H1 (cell line): ENCODE measurements at regions not wholly inside any gene's neighbourhood (a gene's known extent, or its start where the extent isn't known, plus 50 kb on each side); places are given as distances from the start of the nearest gene placed in this dataset.

Source experiments
- CTCF ChIA-PET: fragments of 300-600 bp; sonication (Branson Sonifier 250); formaldehyde crosslinking; loops from one replicate; lab custom pipeline; 2021; ENCODE audit not compliant: partially characterized antibody; lab: Charles Lee
- POLR2A ChIA-PET: fragments of 300-600 bp; sonication (Branson Sonifier 250); formaldehyde crosslinking; loops from one replicate; lab custom pipeline; 2021; ENCODE audit warnings: inconsistent platforms; ENCODE audit not compliant: partially characterized antibody; lab: Charles Lee
- DNase-seq, 2 experiments: peaks; one replicate each; pipeline versions ENCODE4 v3.0.0 to v3.0.0-alpha.2; 2010 to 2022; ENCODE audit warnings: low spot score in 2 of 2, low read depth in 1 of 2, mixed read lengths in 1 of 2
- FAIRE-seq: peaks from 2 replicates; lab custom pipeline; 2011; peaks lifted over from hg19 to GRCh38; lab: Jason Lieb, UNC
- H2AFZ ChIP-seq: 2 replicates; pipeline ENCODE4 v1.8.1; 2012; ENCODE audit warnings: low read length, inconsistent platforms
- H2AK5ac ChIP-seq: 2 replicates; pipeline ENCODE4 v1.6.1; 2013; ENCODE audit warnings: low read depth, low read length
- H2BK120ac ChIP-seq: replicated peaks from 2 replicates; pipeline ENCODE3; 2013; ENCODE audit warnings: low read depth, low read length, inconsistent platforms
- H2BK12ac ChIP-seq: 2 replicates; pipeline ENCODE4 v1.6.1; 2013; ENCODE audit warnings: low read depth, low read length
- H2BK15ac ChIP-seq: 2 replicates; pipeline ENCODE4 v1.6.1; 2013; ENCODE audit warnings: low read length
- H2BK20ac ChIP-seq: 2 replicates; pipeline ENCODE4 v1.6.1; 2013; ENCODE audit warnings: low read length
- H2BK5ac ChIP-seq: 2 replicates; pipeline ENCODE4 v1.6.1; 2013; ENCODE audit warnings: low read depth, low read length
- H3K14ac ChIP-seq: 2 replicates; pipeline ENCODE4 v1.6.1; 2013; ENCODE audit warnings: inconsistent platforms; ENCODE audit not compliant: insufficient read length
- H3K18ac ChIP-seq: 2 replicates; pipeline ENCODE4 v1.6.1; 2013; ENCODE audit warnings: low read length; ENCODE audit errors: extremely low read depth
- H3K23ac ChIP-seq: 2 replicates; pipeline ENCODE4 v1.6.1; 2013; ENCODE audit warnings: inconsistent platforms; ENCODE audit not compliant: insufficient read length
- H3K23me2 ChIP-seq: 2 replicates; pipeline ENCODE4 v1.6.1; 2013; ENCODE audit warnings: low read depth, low read length
- H3K27ac ChIP-seq: 2 replicates; pipeline ENCODE4 v1.6.1; 2011; ENCODE audit warnings: low read depth, low read length, inconsistent platforms
- H3K27me3 ChIP-seq, 4 experiments: replicated peaks in 1 of 4; 1 replicate in 1 of 4; 2 replicates in 3 of 4; pipeline versions ENCODE4 v1.6.1 to v1.8.1; 2011 to 2013; ENCODE audit warnings: low read length in 3 of 4, mild to moderate bottlenecking in 3 of 4, inconsistent platforms in 2 of 4, mixed read lengths in 2 of 4, moderate library complexity in 1 of 4; ENCODE audit not compliant: control insufficient read depth in 3 of 4, insufficient read depth in 3 of 4; ENCODE audit errors: extremely low read depth in 1 of 4
- H3K36me3 ChIP-seq, 4 experiments: 2 replicates each; pipeline versions ENCODE4 v1.6.1 to v1.8.1; 2011 to 2013; ENCODE audit warnings: mild to moderate bottlenecking in 4 of 4, low read length in 3 of 4, moderate library complexity in 2 of 4, control low read depth in 1 of 4, inconsistent platforms in 1 of 4; ENCODE audit not compliant: insufficient read depth in 4 of 4, control insufficient read depth in 2 of 4
- H3K4ac ChIP-seq: replicated peaks from 2 replicates; pipeline ENCODE3; 2013; ENCODE audit warnings: low read length, low read depth, mixed read lengths, inconsistent platforms; ENCODE audit not compliant: insufficient read length
- H3K4me1 ChIP-seq, 4 experiments: replicated peaks in 1 of 4; 1 replicate in 1 of 4; 2 replicates in 3 of 4; pipeline versions ENCODE4 v1.6.1 to v1.8.1; 2011 to 2013; ENCODE audit warnings: low read length in 3 of 4, inconsistent platforms in 2 of 4, mixed read lengths in 1 of 4; ENCODE audit not compliant: insufficient read depth in 4 of 4, control insufficient read depth in 3 of 4
- H3K4me2 ChIP-seq, 2 experiments: 2 replicates each; pipeline versions ENCODE4 v1.6.1 to v1.8.1; 2011 to 2013; ENCODE audit warnings: low read depth in 2 of 2, low read length in 2 of 2, control low read depth in 1 of 2, inconsistent platforms in 1 of 2, mild to moderate bottlenecking in 1 of 2; ENCODE audit not compliant: insufficient read depth in 1 of 2
- H3K4me3 ChIP-seq, 4 experiments: fragments of 200-600, 300-600 bp in 1 of 4; sonication (generic), shearing (Covaris generic), sonication (Bioruptor Twin) in 1 of 4; 2 replicates each; pipeline versions ENCODE4 v1.5.1 to v1.8.1; 2011 to 2016; ENCODE audit warnings: low read length in 4 of 4, low read depth in 3 of 4, control low read depth in 2 of 4, inconsistent platforms in 2 of 4, mild to moderate bottlenecking in 2 of 4, mixed read lengths in 1 of 4, moderate library complexity in 1 of 4; ENCODE audit not compliant: insufficient read depth in 2 of 4; ENCODE audit errors: extremely low read depth in 1 of 4
- H3K56ac ChIP-seq: replicated peaks from 2 replicates; pipeline ENCODE3; 2013; ENCODE audit warnings: low read depth, mild to moderate bottlenecking, mixed read lengths, low read length, inconsistent platforms; ENCODE audit not compliant: insufficient read length
- H3K79me1 ChIP-seq: 2 replicates; pipeline ENCODE4 v1.6.1; 2013; ENCODE audit warnings: low read depth, low read length, control low read depth
- H3K79me2 ChIP-seq, 2 experiments: 2 replicates each; pipeline versions ENCODE4 v1.6.1 to v1.8.1; 2012 to 2013; ENCODE audit warnings: low read length in 2 of 2, mild to moderate bottlenecking in 2 of 2, inconsistent platforms in 1 of 2; ENCODE audit not compliant: insufficient read depth in 2 of 2, control insufficient read depth in 1 of 2
- H3K9ac ChIP-seq, 4 experiments: replicated peaks in 1 of 4; 1 replicate in 1 of 4; 2 replicates in 3 of 4; pipeline versions ENCODE4 v1.6.1 to v1.8.1; 2011 to 2013; ENCODE audit warnings: low read depth in 3 of 4, low read length in 3 of 4, control low read depth in 2 of 4, mild to moderate bottlenecking in 2 of 4, moderate library complexity in 2 of 4, inconsistent platforms in 1 of 4; ENCODE audit errors: extremely low read depth in 1 of 4
- H3K9me3 ChIP-seq, 2 experiments: 2 replicates each; pipeline versions ENCODE4 v1.6.1 to v1.8.1; 2012 to 2013; ENCODE audit warnings: mild to moderate bottlenecking in 2 of 2, moderate library complexity in 2 of 2, control low read depth in 1 of 2, inconsistent platforms in 1 of 2, low read depth in 1 of 2, low read length in 1 of 2, mixed read lengths in 1 of 2; ENCODE audit not compliant: insufficient read depth in 2 of 2
- H4K20me1 ChIP-seq, 2 experiments: replicated peaks in 1 of 2; 2 replicates each; pipeline versions ENCODE3 to v1.8.1; 2011 to 2013; ENCODE audit warnings: inconsistent platforms in 2 of 2, low read length in 2 of 2, mild to moderate bottlenecking in 1 of 2; ENCODE audit not compliant: insufficient read depth in 2 of 2, control insufficient read depth in 1 of 2
- H4K5ac ChIP-seq: 2 replicates; pipeline ENCODE4 v1.6.1; 2013; ENCODE audit warnings: low read length, low read depth, mixed read lengths, inconsistent platforms; ENCODE audit not compliant: insufficient read length
- H4K8ac ChIP-seq: 2 replicates; pipeline ENCODE4 v1.8.0; 2013; ENCODE audit warnings: mild to moderate bottlenecking, moderate library complexity, low read length, inconsistent platforms; ENCODE audit not compliant: insufficient read depth; ENCODE audit errors: extremely low read depth
- H4K91ac ChIP-seq: replicated peaks from 2 replicates; pipeline ENCODE3; 2013; ENCODE audit warnings: low read length, mixed read lengths, inconsistent platforms; ENCODE audit not compliant: insufficient read length
- CEBPB ChIP-seq: IDR thresholded peaks from 2 replicates; pipeline ENCODE4 v1.6.1; 2012; ENCODE audit warnings: low read depth, low read length
- NANOG ChIP-seq: IDR thresholded peaks from 2 replicates; pipeline ENCODE4 v1.6.1; 2011; ENCODE audit warnings: low read length, low read depth, mild to moderate bottlenecking, inconsistent platforms; ENCODE audit not compliant: insufficient read depth, poor library complexity, severe bottlenecking
- POLR2AphosphoS5 ChIP-seq: IDR thresholded peaks from 2 replicates; pipeline ENCODE4 v1.6.1; 2011; ENCODE audit warnings: low read depth, low read length
- SIRT6 ChIP-seq: IDR thresholded peaks from one replicate; pipeline ENCODE4 v1.7.1; 2012; ENCODE audit warnings: low read length, inconsistent platforms
- WGBS, 2 experiments: shearing (Covaris generic) in 1 of 2; methylation state at CpG; one replicate each; pipeline versions ENCODE4 v1.1.6 to v1.1.7; 2013 to 2015; ENCODE audit warnings: low lambda C conversion rate in 2 of 2, mixed read lengths in 2 of 2, inconsistent platforms in 1 of 2, low coverage in 1 of 2, missing lambda C conversion rate in 1 of 2; ENCODE audit not compliant: insufficient replicate concordance in 2 of 2, insufficient coverage in 1 of 2, insufficient read length in 1 of 2; ENCODE audit errors: extremely low coverage in 1 of 2, missing lambda C conversion rate in 1 of 2; 5-methylcytosine and 5-hydroxymethylcytosine counted together

GRCh38 chr12:87107766-87108165, 851.6 kb upstream of the MGAT4C start:
- H4K20me1 ChIP-seq, result no peaks in the 10 kb centered on the region
- H3K9ac ChIP-seq, result no peak overlapping the region
- H2BK20ac ChIP-seq, result no peak overlapping the region
- no peak overlapping the region for H2BK12ac ChIP-seq
- no peaks in the 10 kb centered on the region for H3K23me2 ChIP-seq
- TF ChIP-seq NANOG, result no peak
- TF ChIP-seq POLR2AphosphoS5, result no peak
- no peak for TF ChIP-seq SIRT6
- TF ChIP-seq CEBPB, result no peak
- no peaks in the 10 kb centered on the region for H3K36me3 ChIP-seq
- H2BK120ac ChIP-seq, result no peak overlapping the region
- H3K79me2 ChIP-seq, result no peaks in the 10 kb centered on the region
- no peak overlapping the region for H2AK5ac ChIP-seq
- H2BK15ac ChIP-seq, result no peak overlapping the region
- H2AFZ ChIP-seq, result no peak overlapping the region
- H4K8ac ChIP-seq, result no peak overlapping the region
- no peak overlapping the region for H3K18ac ChIP-seq
- H3K14ac ChIP-seq, result no peak overlapping the region
- WGBS, 2 experiments, result 87% methylated on average over 3 of the region's 3 CpGs; no CpG with 5 or more reads in 1 of the 2 experiments
- H3K4me1 ChIP-seq, result peaks cover 0 to 7% (median 1%) of the 10 kb centered on the region in 4 experiments; a peak in 2 of 7 replicates
- DNase-seq, result no peak
- peak overlapping the region; percentile 24 to 55; a peak in 2 of 4 replicates for H3K4me2 ChIP-seq
- H3K27ac ChIP-seq, result no peak overlapping the region
- no peaks in the 10 kb centered on the region for H3K27me3 ChIP-seq
- H3K9me3 ChIP-seq, result no peaks in the 10 kb centered on the region
- no peak overlapping the region for H3K4ac ChIP-seq
- ChIA-PET POLR2A (interaction anchor here (0.6 kb wide), 1 partner anchor 332 kb away, joined by 3 read pairs; no protein-coding TSS in a partner anchor), CTCF (no interaction called here)
- no peak overlapping the region for H3K56ac ChIP-seq
- FAIRE-seq, result no peak
- H3K23ac ChIP-seq, result no peak overlapping the region
- H4K5ac ChIP-seq, result peak overlapping the region; percentile 88
- H3K4me3 ChIP-seq, result peak overlapping the region in 1 of 4 experiments; percentile 8; a peak in 1 of 8 replicates
- H2BK5ac ChIP-seq, result no peak overlapping the region
- no peaks in the 10 kb centered on the region for H3K79me1 ChIP-seq
- no peak overlapping the region for H4K91ac ChIP-seq
